Ovary (tissue), 3 donors: ENCODE measurements at regions not wholly inside any gene's neighbourhood (a gene's known extent, or its start where the extent isn't known, plus 50 kb on each side); places are given as distances from the start of the nearest gene placed in this dataset.

Experiments
- EP300 ChIP-seq: sonication (generic); formaldehyde crosslinking; IDR thresholded peaks from one replicate; pipeline ENCODE4 v1.6.1; 2017; ENCODE audit warnings: antibody characterized with exemption
- POLR2A ChIP-seq: fragments of 450-650 bp; IDR thresholded peaks from one replicate; pipeline ENCODE4 v1.6.1; 2017; ENCODE audit warnings: antibody characterized with exemption, mild to moderate bottlenecking, moderate library complexity
- TF ChIP-seq, protein P1 (sequence below), 3 donors: fragments of 450-650 bp in 2 of 3; fragments of 200-600 bp in 1 of 3; IDR thresholded peaks; one replicate each; pipeline versions ENCODE4 v1.5.1 to v1.8.0; 2016 to 2022; ENCODE audit warnings: antibody characterized with exemption in 3 of 3, mild to moderate bottlenecking in 1 of 3
- donor health status: DM: no; HTN: no; CAD: no.

DNA sequence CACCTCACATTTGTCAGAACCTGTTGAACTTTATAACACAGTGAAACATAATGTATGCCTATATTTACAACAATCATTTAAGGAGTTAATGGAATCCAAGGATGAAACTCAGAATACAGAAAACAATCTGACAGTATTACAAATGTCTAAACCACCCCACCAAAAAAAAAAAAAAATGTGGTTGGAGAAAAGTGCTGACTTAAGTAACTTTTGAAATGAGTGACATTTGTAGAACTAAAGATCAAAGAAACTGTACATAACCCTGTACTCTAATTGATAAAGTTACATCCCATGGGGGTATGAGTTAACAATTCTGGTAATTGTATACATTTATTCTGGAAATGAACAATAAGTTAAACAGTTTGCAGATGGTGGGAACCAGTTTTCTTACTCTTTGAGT is 372.1 kb upstream of the TMEFF2 start:
- TF ChIP-seq POLR2A: no peak
- TF ChIP-seq, protein P1, sequence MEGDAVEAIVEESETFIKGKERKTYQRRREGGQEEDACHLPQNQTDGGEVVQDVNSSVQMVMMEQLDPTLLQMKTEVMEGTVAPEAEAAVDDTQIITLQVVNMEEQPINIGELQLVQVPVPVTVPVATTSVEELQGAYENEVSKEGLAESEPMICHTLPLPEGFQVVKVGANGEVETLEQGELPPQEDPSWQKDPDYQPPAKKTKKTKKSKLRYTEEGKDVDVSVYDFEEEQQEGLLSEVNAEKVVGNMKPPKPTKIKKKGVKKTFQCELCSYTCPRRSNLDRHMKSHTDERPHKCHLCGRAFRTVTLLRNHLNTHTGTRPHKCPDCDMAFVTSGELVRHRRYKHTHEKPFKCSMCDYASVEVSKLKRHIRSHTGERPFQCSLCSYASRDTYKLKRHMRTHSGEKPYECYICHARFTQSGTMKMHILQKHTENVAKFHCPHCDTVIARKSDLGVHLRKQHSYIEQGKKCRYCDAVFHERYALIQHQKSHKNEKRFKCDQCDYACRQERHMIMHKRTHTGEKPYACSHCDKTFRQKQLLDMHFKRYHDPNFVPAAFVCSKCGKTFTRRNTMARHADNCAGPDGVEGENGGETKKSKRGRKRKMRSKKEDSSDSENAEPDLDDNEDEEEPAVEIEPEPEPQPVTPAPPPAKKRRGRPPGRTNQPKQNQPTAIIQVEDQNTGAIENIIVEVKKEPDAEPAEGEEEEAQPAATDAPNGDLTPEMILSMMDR (IDR thresholded peaks at IDR 0.05): no peak
- TF ChIP-seq EP300: no peak
